ENCODE measurements at regions not wholly inside any gene's neighbourhood (a gene's known extent, or its start where the extent isn't known, plus 50 kb on each side); places are given as distances from the start of the nearest gene placed in this dataset.

DNA sequence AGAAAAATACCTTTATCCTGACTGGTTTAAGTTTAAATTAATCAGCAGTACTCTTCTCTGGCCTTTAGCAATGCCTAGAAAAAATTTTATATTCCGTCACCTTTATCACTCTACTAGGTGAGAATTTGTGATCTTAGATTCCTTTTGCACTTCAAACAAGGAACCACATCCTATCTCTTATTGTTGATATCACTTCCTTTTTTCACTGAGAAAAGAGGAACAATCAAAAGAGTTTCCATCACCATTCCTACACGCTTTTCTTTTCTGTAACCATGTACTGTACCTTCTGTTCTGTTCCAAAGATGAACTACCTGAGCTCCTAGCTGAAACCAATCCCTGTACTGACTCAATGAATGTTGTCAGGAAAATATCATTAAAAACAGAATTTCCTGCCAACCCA lies 1379.0 kb upstream of the MIR17HG start:
- DNase-seq, result no peak
- in situ Hi-C loops (cut with HindIII; ENCODE audit: low pct_ligation_motif_present, low pct_unique_long_range_greater_than_20kb, low sequenced_read_pairs), result no loop called here

DNA sequence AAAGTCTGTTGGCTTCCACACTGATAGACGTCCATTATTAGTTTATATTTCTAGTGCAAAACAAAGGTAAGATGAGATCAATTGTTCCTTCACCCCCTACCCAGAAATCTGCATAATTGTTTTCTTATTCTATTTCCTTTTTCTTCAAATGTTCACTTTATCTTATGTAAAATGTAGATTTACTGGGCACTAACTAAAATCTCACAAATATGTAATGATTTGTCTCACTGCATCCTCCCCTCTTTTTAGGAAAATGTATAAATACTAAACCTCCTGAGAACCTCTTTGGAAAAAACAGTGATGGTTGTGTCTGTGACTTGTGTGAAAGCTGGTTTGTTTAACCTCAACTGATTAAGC lies 1377.2 kb upstream of the MIR17HG start:
- in situ Hi-C loops (cut with HindIII; ENCODE audit: low pct_ligation_motif_present, low pct_unique_long_range_greater_than_20kb, low sequenced_read_pairs), result no loop called here
- no peak for DNase-seq

DNA sequence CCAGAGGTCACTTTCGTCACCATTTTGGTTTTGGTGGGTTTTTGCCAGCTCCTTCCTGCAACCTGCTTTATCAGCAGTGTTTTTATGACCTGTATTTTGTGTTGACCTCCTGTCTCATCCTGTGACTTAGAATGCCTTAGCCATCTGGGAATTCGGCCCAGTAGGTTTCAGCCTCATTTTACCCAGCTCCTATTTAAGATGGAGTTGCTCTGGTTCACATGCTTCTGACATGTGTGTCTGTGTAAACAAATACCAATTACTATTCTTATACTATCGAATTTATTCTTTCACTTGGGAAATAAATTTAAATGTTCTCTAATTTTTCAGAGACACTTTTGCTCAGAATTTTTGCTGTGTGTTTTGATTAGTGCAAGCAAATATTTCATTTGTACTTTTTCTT lies 1370.3 kb upstream of the MIR17HG start:
- in situ Hi-C loops (cut with HindIII; ENCODE audit: low pct_ligation_motif_present, low pct_unique_long_range_greater_than_20kb, low sequenced_read_pairs), result no loop called here
- no peak for DNase-seq

DNA sequence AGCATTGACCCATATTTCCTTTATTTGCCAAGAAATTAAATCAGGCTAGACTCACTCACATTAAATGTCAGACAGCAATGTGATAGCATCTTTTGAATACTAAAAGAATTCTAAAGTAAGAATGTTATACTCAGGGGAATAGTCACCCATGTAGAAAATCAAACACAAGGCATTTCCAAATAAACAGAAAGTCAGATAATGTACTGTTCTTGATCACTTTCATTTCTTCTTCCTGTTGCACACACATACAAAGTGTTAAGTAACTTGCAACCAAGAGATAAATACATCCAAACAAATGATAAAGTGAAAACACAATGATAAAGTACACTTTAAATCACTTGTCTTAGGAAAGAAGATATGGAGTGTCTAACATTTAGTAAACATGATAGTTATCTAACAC lies 1366.6 kb upstream of the MIR17HG start:
- in situ Hi-C loops (cut with HindIII; ENCODE audit: low pct_ligation_motif_present, low pct_unique_long_range_greater_than_20kb, low sequenced_read_pairs), result no loop called here
- DNase-seq, result no peak

DNA sequence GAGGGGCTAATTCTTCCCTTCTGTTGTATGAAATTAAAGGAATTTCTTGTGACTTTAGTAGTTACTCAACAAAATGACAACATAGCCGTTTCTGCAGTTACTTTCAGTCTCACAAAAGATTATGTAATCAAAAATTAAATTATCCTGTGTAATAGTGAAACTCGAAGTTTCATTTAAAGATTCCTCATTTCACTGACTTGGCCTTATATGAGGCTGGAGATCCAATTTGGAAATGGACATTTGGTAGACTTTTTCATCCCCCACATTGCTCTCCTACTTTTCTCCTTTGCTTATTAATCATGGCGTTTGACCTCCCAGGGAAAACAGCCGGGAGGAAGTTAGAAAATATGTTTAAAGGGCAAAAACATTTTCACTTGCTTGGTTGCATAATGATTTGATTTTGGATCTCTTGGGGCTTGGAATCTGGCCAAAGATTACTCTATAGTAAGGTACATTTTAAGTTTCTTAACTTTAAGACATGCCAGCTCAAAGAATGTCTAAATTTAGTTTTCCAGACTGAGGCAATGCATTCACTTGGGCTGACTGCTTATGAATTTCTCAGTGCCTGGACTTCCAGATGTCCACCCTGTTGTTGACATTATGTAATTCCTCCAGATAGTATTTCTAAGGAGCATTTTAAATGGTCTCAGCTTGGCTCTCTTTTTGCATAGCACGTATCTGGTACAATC lies 1364.9 kb upstream of the MIR17HG start:
- no peak for DNase-seq
- in situ Hi-C loops (cut with HindIII; ENCODE audit: low pct_ligation_motif_present, low pct_unique_long_range_greater_than_20kb, low sequenced_read_pairs), result no loop called here

DNA sequence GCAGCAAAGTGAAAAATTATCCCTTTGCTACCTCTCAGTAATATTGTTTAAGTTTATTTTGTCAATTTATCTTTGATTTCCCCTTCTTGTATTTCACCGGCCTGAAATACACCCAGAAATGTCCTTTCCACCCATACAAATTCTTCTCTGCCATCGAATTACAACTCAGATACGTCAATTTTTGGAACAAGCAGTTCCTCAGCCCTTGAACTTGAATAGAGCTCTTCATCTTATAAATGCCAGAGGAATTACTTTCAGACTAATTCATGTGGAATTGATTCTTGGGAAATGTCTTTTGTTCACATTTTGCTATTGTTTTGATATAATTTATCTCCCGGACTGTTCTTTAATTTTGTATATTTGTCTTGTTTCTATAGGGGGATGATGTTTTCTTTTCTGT lies 1359.3 kb upstream of the MIR17HG start:
- in situ Hi-C loops (cut with HindIII; ENCODE audit: low pct_ligation_motif_present, low pct_unique_long_range_greater_than_20kb, low sequenced_read_pairs), result no loop called here
- DNase-seq, result no peak

DNA sequence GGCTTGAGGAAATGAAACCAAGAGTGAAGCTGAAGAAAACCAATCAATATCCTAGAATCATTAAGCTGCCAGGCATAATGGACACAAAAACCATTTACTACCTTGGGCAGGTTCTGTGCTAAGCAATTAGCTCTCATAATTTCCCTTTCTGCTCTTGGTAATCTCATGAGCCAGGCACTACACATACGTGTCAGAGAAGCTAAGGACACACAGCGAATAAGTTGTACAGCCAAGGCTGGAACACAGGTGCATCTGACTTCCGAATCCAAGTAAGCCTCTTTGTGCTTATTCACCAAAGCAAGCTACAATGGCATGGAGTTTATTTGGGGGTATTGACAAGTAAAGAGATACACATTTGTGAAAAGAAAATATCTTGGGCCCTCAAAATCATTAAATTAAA lies 1343.9 kb upstream of the MIR17HG start:
- DNase-seq, result no peak
- in situ Hi-C loops (cut with HindIII; ENCODE audit: low pct_ligation_motif_present, low pct_unique_long_range_greater_than_20kb, low sequenced_read_pairs), result no loop called here

DNA sequence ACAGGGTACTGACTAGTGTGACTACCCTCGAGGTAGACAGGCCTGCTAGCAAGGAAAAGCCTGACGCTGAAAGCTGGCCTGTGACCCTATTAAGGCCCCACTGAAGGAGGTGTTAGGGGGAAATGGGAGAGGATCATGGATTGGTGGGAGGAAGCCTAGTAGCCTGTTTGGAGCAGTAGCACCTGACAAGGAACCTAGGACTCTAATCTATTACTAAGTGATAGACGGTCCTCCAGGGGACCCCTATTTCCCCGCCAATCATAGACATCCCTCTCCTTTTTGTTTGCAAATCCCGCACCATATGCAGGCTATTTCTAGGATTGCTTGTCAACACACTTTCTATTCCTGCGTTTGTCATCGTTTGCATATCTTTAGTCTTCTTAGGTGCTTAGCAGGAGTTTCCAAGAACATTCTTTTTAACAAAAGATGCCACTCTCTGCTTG lies 1338.8 kb upstream of the MIR17HG start:
- DNase-seq, result no peak
- in situ Hi-C loops (cut with HindIII; ENCODE audit: low pct_ligation_motif_present, low pct_unique_long_range_greater_than_20kb, low sequenced_read_pairs), result no loop called here

DNA sequence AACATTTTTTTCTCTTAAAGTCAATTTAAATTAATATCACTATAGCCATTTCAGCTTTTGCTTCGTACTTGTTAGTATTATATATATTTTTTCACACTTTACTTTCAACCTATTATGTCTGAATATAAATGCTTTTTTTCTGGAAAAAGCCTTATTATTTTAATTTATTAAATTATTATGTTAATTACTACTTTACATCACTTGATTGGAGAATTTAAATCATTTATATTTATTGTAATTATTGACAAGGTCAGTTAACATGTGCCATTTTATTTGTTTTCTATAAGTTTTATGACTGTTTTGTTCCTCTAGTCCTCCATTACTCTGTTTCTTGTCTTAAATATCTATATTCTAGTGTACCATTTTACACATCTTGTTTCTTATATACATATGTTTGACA lies 1333.4 kb upstream of the MIR17HG start:
- DNase-seq, result no peak
- in situ Hi-C loops (cut with HindIII; ENCODE audit: low pct_ligation_motif_present, low pct_unique_long_range_greater_than_20kb, low sequenced_read_pairs), result no loop called here

DNA sequence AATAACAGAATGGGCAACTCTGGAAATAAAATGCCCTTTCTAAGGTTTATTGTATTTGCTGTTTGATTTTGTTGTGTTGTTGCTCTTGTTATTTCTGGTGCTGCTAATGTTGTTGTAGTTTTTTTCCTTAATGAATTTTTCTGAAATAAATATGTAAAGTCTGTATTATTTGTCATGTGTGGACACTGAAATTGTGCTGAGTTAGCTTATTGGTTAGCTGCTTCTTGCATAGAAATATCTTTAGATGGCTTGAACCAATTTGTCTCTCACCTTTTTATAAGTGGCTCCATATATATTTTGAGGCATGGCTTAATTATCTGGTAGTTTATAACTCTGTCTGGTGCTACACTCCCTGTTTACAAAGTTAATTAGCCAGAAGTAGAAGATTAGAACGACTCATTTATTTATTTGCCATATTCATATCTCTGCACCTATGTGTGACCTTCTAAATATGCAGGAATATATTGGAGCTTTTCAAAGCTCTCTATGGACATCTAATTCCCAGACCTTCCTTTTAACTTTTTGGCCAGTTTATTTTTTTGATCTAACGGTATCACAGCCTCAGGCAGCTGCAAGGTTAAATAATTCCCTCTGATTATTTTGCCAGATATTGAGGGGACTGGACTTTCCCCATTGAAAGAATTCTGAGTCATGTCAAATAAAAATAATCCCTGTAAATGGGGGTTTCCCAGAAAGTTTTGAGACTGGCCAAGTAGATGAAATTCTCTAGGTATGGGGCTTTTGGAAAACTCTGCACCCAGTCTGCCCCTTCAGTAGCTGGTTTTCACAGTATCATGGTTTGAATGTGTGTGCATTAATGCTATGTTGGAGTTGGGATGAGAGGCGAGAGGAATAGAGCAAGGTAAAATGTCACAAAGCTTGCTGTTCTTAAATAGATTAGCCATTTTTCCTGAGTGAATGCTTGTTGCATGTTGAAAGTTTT lies 1331.7 kb upstream of the MIR17HG start:
- in situ Hi-C loops (cut with HindIII; ENCODE audit: low pct_ligation_motif_present, low pct_unique_long_range_greater_than_20kb, low sequenced_read_pairs), result no loop called here
- DNase-seq, result no peak

DNA sequence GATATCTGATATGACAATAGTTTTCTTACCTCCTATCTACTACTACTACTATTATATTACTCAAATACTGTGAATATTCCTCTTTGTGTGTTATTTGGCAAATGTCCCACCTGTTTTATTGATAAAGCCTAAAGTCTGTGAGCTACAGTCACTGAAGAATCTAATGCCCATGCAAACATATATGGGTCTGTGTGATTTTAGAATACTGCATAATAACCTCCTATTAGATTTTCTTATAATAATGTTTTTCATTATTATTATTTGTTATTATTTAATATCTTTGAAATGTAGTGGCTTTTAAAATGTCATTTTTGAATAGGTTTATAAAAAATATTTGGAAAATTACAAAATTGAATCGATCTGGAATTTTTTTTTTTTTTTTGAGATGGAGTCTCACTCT lies 1330.8 kb upstream of the MIR17HG start:
- in situ Hi-C loops (cut with HindIII; ENCODE audit: low pct_ligation_motif_present, low pct_unique_long_range_greater_than_20kb, low sequenced_read_pairs), result no loop called here
- DNase-seq, result no peak

DNA sequence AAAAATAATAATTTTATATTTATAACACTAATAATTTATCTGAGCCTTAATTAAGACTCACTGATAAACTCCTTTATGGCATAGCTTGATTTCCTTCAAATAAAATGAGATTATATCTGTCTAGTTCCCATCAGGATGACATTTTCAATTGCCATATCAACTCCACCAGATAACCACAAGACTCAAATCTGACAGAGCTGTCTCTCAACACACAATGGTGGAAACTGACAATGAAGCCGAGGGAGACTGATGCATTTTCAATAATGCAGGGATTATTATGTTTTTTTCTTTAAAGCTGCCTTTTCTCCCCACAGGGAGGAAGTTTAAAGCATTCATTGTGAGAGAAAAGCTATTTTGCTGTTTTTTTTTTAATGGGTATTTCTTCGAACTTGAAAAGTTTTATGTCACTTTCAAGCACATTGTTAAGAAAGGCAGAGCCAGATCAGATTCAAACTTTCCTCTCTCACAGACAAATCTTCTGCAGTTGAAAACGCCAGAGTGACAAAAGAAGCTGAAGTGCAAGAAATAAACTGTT lies 1326.9 kb upstream of the MIR17HG start:
- no peak for DNase-seq
- in situ Hi-C loops (cut with HindIII; ENCODE audit: low pct_ligation_motif_present, low pct_unique_long_range_greater_than_20kb, low sequenced_read_pairs), result no loop called here

DNA sequence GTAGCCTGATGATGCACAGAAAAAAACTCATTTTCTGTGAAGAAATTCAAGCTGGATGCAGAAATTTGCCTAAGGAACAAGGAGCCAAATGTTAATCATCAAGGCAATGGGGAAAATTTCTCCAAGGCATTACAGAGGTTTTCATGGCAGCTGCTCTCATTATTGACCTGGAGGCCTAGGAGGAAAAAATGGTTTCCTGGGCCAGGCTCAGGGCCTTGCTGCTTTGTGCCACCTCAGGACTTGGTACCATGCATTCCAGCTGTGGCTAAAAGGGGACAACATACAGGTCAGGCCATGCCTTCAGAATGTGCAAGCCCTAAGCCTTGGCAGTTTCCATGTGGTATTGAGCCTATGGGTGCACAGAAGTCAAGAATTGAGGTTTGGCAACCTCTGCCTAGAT lies 1320.1 kb upstream of the MIR17HG start:
- in situ Hi-C loops (cut with HindIII; ENCODE audit: low pct_ligation_motif_present, low pct_unique_long_range_greater_than_20kb, low sequenced_read_pairs), result no loop called here
- no peak for DNase-seq

DNA sequence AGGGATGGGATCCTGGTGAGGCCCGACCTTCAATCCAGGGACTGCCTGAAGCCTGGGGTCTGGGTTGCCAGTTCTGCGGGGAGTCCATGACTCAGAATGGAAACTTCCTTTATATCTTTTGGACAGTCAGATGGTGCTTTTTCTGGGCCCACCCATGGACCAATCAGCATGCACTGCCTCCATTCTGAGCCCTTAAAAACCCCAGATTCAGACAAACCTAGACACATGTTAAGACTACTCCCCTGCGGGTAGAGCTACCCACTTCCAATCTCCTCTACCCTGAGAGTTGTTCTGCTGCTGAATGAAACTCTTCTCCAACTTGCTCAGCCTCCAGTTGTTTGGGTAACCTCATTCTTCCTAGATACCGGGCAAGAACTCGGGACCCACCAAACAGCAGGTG lies 1315.2 kb upstream of the MIR17HG start:
- DNase-seq, result no peak
- in situ Hi-C loops (cut with HindIII; ENCODE audit: low pct_ligation_motif_present, low pct_unique_long_range_greater_than_20kb, low sequenced_read_pairs), result no loop called here

DNA sequence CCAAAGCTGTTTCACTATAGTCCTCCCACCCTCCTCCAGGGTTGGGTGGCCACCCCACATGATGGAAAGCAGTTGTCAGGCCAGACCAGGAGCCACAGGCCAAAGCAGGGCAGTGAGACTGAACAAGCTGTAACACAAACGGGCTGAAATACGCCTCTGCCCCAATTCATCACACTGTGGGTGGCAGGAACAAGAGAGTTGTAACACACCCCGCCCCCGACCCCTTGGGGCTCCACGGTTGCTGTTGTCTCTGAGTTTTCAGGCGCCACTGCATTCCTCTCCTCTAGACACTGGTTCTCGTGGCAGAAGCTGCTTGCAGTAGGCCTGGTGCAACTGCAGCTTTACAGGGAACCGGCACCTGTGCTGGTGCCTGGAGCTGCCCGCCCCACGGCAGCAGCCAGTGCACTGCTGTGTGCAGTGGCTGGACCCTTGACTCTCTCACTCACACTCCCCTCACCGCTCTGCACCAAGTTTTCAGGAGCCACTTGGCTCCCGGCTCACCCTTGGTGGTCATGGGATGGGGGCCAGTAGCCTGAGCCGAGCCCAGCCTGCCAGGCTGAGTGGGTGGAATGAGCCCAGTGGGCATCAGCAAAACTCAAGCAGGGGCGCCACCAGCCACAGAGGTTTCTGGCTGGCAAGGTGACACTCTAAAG lies 1314.5 kb upstream of the MIR17HG start:
- no peak for DNase-seq
- in situ Hi-C loops (cut with HindIII; ENCODE audit: low pct_ligation_motif_present, low pct_unique_long_range_greater_than_20kb, low sequenced_read_pairs), result no loop called here

DNA sequence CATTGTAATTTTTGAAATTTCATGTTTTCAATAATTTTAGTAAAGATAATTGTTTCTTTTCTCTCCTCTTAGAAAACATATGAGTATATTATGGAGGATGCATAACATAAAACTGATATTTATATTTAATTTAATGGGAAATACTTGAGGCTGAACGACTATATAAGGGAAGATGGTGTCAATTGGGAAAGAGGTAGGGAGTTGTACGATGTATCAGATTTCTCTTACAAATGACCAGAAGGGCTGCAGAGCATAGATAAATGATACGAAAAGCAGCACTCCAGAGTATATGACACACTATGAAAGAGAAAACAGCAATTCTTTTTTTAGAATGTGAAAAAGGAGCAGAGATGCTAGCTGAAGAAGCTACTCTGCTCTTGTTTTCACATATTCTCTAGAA lies 1308.0 kb upstream of the MIR17HG start:
- no peak for DNase-seq
- in situ Hi-C loops (cut with HindIII; ENCODE audit: low pct_ligation_motif_present, low pct_unique_long_range_greater_than_20kb, low sequenced_read_pairs), result no loop called here

DNA sequence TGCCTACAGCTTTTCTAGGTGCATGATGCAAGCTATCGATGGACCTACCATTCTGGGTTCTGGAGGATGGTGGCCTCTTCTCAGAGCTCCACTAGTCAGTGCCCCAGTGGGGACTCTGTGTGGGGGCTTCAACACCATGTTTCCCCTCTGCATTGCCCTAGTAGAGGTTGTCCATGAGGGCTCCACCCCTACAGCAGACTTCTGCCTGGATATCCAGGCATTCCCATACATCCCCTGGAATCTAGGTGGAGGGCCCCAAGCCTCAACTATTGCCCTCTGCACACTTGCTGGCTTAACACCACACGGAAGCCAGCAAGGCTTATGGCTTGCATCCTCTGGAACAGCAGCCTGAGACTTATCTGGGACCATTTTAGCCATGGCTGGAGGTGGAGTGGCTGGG lies 1299.9 kb upstream of the MIR17HG start:
- in situ Hi-C loops (cut with HindIII; ENCODE audit: low pct_ligation_motif_present, low pct_unique_long_range_greater_than_20kb, low sequenced_read_pairs), result no loop called here
- DNase-seq, result peak; percentile 2

DNA sequence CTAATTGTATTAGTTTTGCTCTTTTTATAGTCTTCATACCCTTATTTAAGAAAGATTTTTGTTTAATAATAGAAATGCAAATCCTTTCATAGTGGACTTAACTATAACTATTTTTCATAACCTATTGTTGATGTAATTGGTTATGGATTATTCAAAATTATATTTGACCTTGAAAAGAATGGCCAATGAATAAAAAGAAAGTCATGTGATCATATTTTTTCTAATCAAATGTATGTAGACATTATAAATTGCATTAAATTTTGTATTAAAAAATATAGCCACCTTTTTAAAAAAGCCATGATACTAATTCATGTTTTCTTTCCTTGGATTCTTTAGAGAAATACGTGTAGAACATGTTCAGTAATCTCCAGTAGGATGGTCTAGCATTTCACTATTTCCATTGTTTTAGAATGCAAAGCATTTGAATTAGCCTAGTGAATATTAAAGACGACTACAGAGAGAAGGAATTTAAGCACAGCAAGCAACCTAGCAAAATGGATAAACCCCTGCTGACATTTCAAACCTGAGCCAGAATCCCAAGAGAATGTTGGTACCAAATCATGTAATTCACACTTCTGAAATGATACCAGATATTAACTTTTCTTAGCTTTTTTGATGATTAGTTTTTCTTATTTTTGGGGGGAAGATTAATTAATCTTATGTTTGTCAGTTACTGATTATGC lies 1297.4 kb upstream of the MIR17HG start:
- no peak for DNase-seq

DNA sequence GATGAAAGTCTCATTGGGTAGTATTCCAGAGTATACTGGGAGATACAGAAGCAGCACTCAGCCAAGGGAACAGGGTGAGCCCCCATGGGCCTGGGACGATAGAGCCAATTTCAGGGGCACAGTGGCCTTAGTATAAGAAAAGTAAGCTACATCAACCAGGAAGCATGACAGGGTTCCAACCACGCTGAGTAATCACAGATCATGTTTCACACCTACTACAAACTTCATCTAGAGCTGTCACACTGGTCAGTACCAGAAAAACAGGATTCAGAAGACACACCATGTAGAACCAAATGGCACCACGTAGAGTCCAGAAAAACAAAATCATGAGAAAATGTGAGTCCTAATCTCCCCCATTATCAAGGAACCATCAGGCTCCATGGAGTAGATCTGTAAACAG lies 1292.4 kb upstream of the MIR17HG start:
- in situ Hi-C loops (cut with HindIII; ENCODE audit: low pct_ligation_motif_present, low pct_unique_long_range_greater_than_20kb, low sequenced_read_pairs), result no loop called here
- no peak for DNase-seq

More for the DNA sequence above, 1297.4 kb upstream of the MIR17HG start:
- in situ Hi-C loops (cut with HindIII; ENCODE audit: low pct_ligation_motif_present, low pct_unique_long_range_greater_than_20kb, low sequenced_read_pairs), result no loop called here
